Endothelial cell (in vitro differentiated cells): ENCODE measurements at regions not wholly inside any gene's neighbourhood (a gene's known extent, or its start where the extent isn't known, plus 50 kb on each side); places are given as distances from the start of the nearest gene placed in this dataset.

Experiments
- DNase-seq: peaks from one replicate; pipeline ENCODE4 v3.0.0; 2021; ENCODE audit warnings: low spot score
- H3K27ac Mint-ChIP-seq: one replicate; pipeline ENCODE4 v1.8.0; 2021; ENCODE audit warnings: mixed read lengths, inconsistent platforms; ENCODE audit not compliant: unreplicated experiment
- H3K27me3 Mint-ChIP-seq: one replicate; pipeline ENCODE4 v1.8.0; 2021; ENCODE audit warnings: mild to moderate bottlenecking, moderate library complexity, mixed read lengths, inconsistent platforms; ENCODE audit not compliant: unreplicated experiment
- H3K36me3 Mint-ChIP-seq: one replicate; pipeline ENCODE4 v1.8.0; 2021; ENCODE audit warnings: mild to moderate bottlenecking, low read depth, mixed read lengths, inconsistent platforms; ENCODE audit not compliant: unreplicated experiment
- H3K4me1 Mint-ChIP-seq: one replicate; pipeline ENCODE4 v1.8.0; 2021; ENCODE audit warnings: mild to moderate bottlenecking, mixed read lengths, inconsistent platforms; ENCODE audit not compliant: unreplicated experiment
- H3K4me3 Mint-ChIP-seq: one replicate; pipeline ENCODE4 v1.8.0; 2021; ENCODE audit warnings: mild to moderate bottlenecking, mixed read lengths, inconsistent platforms; ENCODE audit not compliant: unreplicated experiment
- H3K9me3 Mint-ChIP-seq: one replicate; pipeline ENCODE4 v1.8.0; 2021; ENCODE audit warnings: mixed read lengths, inconsistent platforms; ENCODE audit not compliant: unreplicated experiment
- CTCF ChIP-seq: fragments of 200-600 bp; sonication (generic); IDR thresholded peaks from one replicate; pipeline ENCODE4 v1.5.0; 2021; ENCODE audit warnings: antibody characterized with exemption; ENCODE audit not compliant: unreplicated experiment

GRCh38 chr13:26820871-26821270 is 60.3 kb upstream of the GPR12 start:
- H3K9me3 Mint-ChIP-seq: no peaks in the 10 kb centered on the region
- no peak for TF ChIP-seq CTCF
- peaks cover 3% of the 10 kb centered on the region for H3K36me3 Mint-ChIP-seq
- DNase-seq: no peak
- peaks cover 6% of the 10 kb centered on the region for H3K27me3 Mint-ChIP-seq
- no peak overlapping the region for H3K27ac Mint-ChIP-seq
- H3K4me3 Mint-ChIP-seq: no peak overlapping the region
- H3K4me1 Mint-ChIP-seq: no peaks in the 10 kb centered on the region

GRCh38 chr13:26819046-26819445 is 58.5 kb upstream of the GPR12 start:
- TF ChIP-seq CTCF: no peak
- Mint-ChIP-seq H3K4me1 (peaks cover 5% of the 10 kb centered on the region), H3K27me3 (peaks cover 3% of the 10 kb centered on the region), H3K27ac (no peak overlapping the region), H3K4me3 (no peak overlapping the region), H3K9me3 (no peaks in the 10 kb centered on the region), H3K36me3 (peaks cover 3% of the 10 kb centered on the region)
- no peak for DNase-seq

- Mint-ChIP-seq H3K4me1 (peaks cover 5% of the 10 kb centered on the region), H3K36me3 (peaks cover 3% of the 10 kb centered on the region), H3K4me3 (no peak overlapping the region), H3K27ac (no peak overlapping the region), H3K9me3 (no peaks in the 10 kb centered on the region), H3K27me3 (peaks cover 3% of the 10 kb centered on the region)
- no peak for DNase-seq
- no peak for TF ChIP-seq CTCF
Measured at GRCh38 chr13:26816881-26817280, 56.3 kb upstream of the GPR12 start.

GRCh38 chr13:26813980-26814348 is 53.4 kb upstream of the GPR12 start:
- peaks cover 3% of the 10 kb centered on the region for H3K27me3 Mint-ChIP-seq
- H3K4me3 Mint-ChIP-seq: no peak overlapping the region
- H3K27ac Mint-ChIP-seq: no peak overlapping the region
- DNase-seq: no peak
- H3K4me1 Mint-ChIP-seq: peaks cover 11% of the 10 kb centered on the region
- H3K36me3 Mint-ChIP-seq: no peaks in the 10 kb centered on the region
- H3K9me3 Mint-ChIP-seq: no peaks in the 10 kb centered on the region
- no peak for TF ChIP-seq CTCF

- Mint-ChIP-seq H3K27ac (no peak overlapping the region), H3K4me1 (peaks cover 14% of the 10 kb centered on the region), H3K9me3 (no peaks in the 10 kb centered on the region), H3K36me3 (no peaks in the 10 kb centered on the region), H3K27me3 (peaks cover 3% of the 10 kb centered on the region), H3K4me3 (no peak overlapping the region)
- TF ChIP-seq CTCF: no peak
- no peak for DNase-seq
Measured at GRCh38 chr13:26813321-26813979, 52.9 kb upstream of the GPR12 start.
